Cerebellar cortex (tissue), 1 donor: ENCODE measurements at regions not wholly inside any gene's neighbourhood (a gene's known extent, or its start where the extent isn't known, plus 50 kb on each side); places are given as distances from the start of the nearest gene placed in this dataset.

Source experiments
- DNase-seq: peaks from one replicate; pipeline ENCODE4 v3.0.0-alpha.2; 2015; ENCODE audit warnings: low spot score

- DNase-seq: no peak
Observed at GRCh38 chr12:111076611-111077451, 156.5 kb upstream of the MYL2 start.

GRCh38 chr12:111076199-111076598, 155.8 kb upstream of the MYL2 start:
- DNase-seq: no peak

- DNase-seq: no peak
Observed at GRCh38 chr12:111074965-111075364, 154.6 kb upstream of the MYL2 start.

DNA sequence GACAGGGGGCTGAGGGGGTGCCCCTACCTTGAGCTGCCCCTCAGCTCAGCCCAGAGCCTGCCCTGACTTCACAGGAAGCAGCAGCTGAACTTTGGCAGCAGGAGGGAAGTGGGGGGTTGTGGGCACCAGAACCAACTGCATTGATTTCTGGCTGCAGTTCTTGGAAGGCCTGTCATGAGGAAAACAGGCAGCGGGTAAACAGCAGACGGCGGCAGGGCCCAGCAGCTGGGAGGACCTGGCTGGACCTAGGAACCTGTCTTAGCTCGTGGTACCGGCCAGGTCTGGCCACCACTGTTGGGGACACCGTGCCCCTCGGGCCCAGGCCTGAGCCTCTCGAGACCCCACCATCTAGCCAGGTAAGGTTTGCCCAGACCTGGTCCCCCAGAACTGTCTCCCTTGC, 154.2 kb upstream of the MYL2 start:
- DNase-seq: no peak

DNA sequence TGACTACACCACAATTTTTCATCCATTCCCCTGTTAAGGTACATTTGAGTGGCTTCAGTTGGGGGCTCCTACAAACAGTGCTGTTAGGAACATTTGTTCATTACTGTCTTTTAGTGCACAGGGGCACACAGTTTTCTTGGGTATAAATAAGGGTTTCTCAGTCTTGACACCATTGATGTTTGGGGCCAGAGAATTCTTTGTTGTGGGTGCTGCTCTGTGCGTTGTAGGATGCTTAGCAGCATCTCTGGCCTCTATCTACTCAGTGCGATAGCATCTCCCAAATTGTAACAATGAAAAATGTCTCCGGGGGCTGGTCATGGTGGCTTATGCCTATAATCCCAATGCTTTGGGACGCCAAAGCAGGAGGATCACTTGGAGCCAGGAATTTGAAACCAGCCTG, 153.0 kb upstream of the MYL2 start:
- DNase-seq: no peak

DNA sequence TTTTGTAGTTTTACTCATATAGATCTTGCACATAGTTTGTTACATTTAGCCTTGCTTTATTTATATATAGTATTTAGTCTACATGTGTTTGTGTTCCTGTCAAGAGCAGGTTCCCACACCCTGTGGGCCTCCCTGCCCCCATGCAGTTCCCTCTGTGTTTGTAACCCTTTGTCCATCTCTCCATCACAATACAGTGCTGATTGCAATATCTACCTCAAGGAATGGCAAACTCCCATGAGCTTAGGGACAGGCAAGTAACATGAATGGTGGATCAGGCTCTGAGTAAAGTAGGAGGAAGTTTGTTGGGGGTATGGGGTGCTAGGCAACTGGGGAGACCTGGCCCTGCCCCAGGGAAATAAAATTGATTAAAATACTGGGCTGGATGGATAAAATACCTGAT, 151.9 kb upstream of the MYL2 start:
- DNase-seq: no peak

DNA sequence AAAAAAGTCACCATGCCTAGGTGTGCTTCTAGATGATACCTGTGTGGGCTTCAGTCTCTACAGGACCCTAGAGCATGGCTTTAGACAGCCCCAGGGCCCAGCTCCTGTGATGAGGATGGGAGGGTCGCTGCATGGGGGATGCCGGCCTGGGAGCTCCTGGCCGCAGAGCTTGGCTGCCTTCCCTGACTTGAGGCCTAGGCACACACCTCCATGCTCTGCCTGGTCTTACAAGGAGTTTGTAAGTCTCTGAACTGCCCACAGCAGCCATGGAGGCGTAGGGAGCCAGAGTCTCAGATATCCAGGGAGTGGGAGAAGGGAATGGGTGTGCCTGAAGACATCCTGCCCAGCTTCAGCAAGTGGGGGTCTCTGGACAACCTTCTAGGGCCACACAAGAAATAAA, 149.5 kb upstream of the MYL2 start:
- DNase-seq: no peak

DNA sequence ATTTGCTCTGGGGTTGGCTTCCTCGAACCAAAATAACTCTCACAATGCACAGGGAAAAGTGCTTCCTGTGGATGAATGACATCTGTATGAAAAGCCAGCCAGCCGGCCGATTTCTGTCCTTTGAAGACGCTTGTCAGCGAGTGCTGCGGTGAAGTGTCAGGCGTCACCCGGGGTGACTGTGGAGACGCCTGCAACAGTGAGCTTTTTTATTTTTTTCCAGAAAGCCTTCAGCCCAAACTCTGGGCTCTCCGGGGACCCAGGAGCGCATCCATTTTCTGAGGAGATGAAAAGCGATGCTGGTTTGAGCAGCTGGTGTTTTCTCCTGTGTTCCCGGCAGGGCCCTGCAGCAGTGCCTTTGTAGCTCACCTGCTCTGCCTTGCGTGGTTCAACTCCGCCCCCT, 147.9 kb upstream of the MYL2 start:
- no peak for DNase-seq

GRCh38 chr12:111067498-111067897, 147.1 kb upstream of the MYL2 start:
- DNase-seq: no peak

GRCh38 chr12:111066744-111067437, 146.5 kb upstream of the MYL2 start:
- no peak for DNase-seq

GRCh38 chr12:111064982-111065381, 144.6 kb upstream of the MYL2 start:
- no peak for DNase-seq

DNA sequence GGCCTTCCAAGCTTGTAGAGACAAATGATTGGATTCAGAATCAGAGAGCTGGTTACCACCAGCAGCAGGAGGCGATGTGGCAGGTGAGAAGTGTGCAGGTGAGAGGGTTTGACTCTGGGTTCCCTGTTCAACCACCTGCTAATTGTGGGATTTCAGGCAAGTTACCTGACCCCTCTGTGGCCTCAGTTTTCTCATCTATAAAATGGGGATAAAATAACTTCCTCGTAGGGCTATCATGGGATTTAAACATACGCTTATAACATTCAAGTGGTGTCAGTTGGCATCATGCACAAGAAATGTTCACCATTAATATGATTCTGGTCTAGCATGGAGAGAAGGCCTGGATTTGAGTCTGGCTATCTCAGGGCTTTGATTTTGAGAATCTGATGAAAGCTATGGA, 143.8 kb upstream of the MYL2 start:
- DNase-seq: no peak

- DNase-seq: no peak
Observed at GRCh38 chr12:111063295-111064026, 143.1 kb upstream of the MYL2 start.

- no peak for DNase-seq
Observed at GRCh38 chr12:111057701-111058425, 137.5 kb upstream of the MYL2 start.

DNA sequence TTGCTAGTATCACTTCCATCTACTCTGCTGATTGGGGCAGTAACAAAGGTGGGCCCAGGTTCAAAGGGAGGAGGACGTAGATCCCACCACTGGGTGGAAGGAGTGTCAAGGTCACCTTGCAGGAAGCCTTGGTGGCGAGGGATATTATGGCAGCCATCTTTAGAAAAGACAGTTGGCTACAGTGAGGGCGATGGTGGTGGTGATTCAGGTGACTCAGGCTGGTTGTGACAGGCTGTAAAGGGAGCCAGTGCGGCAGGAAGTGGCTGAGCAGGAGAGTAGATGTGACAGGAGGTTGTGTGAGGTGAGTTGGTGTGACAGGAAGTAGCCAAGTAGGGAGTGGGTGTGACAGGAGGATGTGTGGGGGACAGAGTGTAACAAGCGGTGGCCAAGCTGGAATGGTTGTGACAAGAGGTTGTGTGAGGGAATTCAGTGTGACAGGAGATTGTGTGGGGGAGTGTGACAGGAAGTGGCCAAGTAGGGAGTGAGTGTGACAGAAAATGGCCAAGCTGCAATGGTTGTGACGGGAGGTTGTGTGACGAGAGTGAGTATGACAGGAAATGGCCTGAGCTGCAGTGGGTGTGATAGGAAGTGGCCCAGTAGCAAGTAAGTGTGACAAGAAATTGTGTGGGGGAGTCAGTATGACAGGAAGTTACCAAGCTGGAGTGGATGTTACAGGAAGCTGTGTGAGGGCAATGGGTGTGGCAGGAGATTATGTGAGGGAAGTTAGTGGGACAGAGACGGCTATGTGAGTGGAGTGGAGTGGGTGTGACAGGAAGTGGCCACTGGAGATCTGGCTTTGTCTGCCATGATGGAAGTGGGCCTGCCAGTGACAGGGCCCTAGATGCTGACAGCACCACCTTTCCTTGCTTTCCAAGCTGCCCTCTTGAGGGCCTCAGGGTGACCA, 136.5 kb upstream of the MYL2 start:
- no peak for DNase-seq

DNA sequence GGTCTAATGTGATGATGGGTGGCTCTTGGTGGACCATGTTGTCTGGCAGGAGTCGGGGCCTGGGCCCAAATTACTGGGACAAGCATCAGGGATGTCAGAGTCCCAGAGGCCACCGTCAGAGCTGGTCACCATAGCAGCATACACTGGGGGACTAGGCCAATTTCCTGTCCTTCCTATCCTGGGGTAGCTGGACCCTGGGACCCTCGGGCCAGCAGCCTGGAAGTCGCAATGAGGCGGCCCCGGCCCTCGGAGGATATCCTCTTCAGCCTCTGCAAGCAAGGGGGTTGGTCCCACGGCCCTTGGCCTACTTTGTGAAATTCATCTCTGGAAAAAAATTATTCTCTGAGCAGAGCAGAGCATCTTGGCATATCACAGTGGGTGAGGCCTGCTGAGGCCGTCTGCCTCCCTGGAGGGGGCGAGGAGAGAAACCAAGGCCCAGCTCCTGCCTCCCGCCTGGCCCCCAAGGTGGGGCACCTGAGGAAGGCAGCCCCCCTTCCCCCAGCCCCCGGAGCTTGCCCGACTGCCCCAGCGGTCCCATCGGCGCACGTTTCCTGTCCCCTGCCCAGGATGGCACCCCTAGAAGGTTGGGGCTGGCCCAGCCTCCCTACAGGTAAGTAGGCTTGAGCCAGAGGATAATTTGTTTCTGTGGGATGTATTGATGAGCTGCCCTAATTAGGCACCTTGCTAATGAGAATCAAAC, 135.0 kb upstream of the MYL2 start:
- DNase-seq: no peak

DNA sequence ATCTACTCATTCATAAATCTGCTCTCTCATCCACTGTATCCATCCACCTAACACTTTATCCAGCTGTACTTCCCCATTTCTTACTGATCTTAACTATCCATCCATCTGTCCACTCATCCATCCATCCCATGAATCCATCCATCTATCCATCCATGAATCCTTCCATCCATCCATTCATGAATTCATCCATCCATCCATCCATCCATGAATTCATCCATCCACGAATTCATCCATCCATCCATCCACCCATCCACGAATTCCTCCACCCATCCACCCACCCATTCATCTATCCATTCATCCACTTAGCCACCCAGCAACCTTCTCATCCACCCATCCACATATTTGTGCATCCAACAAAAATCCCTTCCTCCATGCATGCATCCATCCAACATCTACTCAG, 128.6 kb upstream of the MYL2 start:
- no peak for DNase-seq

DNA sequence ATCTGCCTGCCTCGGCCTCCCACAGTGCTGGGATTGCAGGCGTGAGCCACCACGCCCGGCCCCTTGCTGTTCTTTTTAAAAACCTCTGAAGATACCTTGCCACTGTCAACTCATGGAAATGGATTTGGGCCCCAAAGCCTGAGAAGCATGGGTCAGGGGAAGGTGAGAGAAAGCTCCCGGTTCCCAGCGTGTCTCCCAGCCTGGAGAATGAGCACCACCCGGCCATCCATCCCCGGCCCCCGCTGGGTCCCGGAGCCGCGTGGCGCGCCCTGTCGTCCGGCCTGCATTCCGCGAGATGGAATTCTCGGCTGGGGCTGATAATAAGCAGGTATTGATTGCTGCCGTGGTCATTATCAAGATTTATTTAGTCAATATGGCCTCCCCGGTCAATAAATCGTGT, 126.5 kb upstream of the MYL2 start:
- DNase-seq: no peak

DNA sequence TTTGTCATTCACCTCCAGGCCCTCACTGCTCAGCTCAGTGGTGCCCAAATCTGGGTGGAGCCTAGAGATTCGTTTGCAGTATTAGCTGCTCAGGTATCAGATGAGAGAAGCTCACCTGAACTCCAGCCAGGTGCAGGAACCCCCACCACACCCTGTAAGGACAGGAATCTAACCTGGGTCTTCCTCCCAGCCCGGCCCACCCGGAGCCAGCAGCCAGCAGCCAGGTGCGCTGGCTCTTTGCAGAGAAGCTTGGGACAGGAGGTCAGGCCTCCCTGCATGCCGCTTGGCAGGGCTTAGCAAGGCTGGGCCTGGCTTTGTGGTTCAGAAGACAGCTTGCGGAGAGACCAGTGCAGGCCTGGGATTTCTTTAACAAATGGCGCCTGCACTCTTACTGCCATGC, 125.6 kb upstream of the MYL2 start:
- no peak for DNase-seq

DNA sequence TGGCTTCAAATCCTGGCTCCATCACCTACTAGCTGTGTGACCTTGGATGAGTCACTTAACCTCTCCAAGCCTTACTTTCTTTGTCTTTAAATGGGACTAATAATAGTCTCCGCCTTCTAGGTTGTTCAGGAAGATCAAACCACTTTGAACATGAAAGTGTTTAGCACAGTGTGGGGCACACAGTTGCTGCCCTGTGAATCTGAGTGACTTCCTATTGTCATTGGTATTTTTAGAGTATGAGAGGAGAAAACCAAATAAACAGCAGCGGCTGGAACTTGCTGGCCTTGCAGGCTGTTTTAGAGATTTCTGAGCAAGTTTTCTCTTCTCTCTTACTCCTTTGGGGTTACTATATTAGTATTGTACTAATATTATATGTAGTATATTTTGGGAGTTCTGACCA, 120.7 kb upstream of the MYL2 start:
- no peak for DNase-seq

DNA sequence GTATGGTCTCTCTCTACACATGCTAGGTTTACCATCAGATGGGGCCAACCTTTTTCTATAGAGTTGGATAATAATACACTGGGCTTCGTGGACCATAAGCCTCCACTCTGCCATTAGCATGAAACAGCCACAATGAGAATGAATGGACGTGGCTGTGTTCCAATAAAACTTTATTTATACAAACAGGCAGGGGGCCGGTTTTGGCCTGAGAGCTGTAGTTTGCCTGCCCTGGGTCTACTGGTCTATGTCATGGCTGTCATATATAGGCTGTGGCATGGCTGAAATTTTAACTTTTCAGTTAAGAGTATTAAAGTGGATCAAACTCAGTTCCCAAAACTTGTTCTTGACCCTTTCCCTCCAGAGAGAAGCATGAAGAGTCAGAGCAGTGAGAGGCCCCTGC, 120.3 kb upstream of the MYL2 start:
- no peak for DNase-seq
